IMR-90 (cell line): ENCODE measurements at regions not wholly inside any gene's neighbourhood (a gene's known extent, or its start where the extent isn't known, plus 50 kb on each side); places are given as distances from the start of the nearest gene placed in this dataset.

ENCODE experiments used
- ATAC-seq: fragments of 200-7000 bp; cut with Tn5 transposase; 2 replicates; pipeline ENCODE4 v1.9.1; 2020; ENCODE audit warnings: low read depth, mild to moderate bottlenecking, moderate library complexity
- BruUV-seq: library from RNA; stranded (reverse); fragments of 400-500 nt; replicated peaks from 2 replicates; lab custom pipeline; 2021; lab: Mats Ljungman, UMichigan
- CTCF ChIA-PET: fragments of 300-600 bp; formaldehyde crosslinking; extraction: SDS; loops from one replicate; lab custom pipeline; 2021; ENCODE audit warnings: antibody characterized with exemption; lab: Yijun Ruan, JAX
- POLR2A ChIA-PET: fragments of 300-600 bp; sonication (Branson Sonifier 250); formaldehyde crosslinking; loops from one replicate; lab custom pipeline; 2022; ENCODE audit warnings: antibody characterized with exemption; ENCODE audit not compliant: unreplicated experiment; lab: Charles Lee
- DNase-seq: peaks from one replicate; pipeline ENCODE4 v3.0.0; 2013
- H2AFZ ChIP-seq: replicated peaks from 2 replicates; pipeline ENCODE3; 2013; ENCODE audit warnings: low read length, mild to moderate bottlenecking; ENCODE audit not compliant: poor library complexity
- H2AK5ac ChIP-seq: 2 replicates; pipeline ENCODE4 v1.6.1; 2013; ENCODE audit warnings: low read depth, low read length, inconsistent platforms
- H2AK9ac ChIP-seq: replicated peaks from 2 replicates; pipeline ENCODE3; 2013; ENCODE audit warnings: mild to moderate bottlenecking, low read depth, low read length, moderate library complexity; ENCODE audit not compliant: poor library complexity
- H2BK120ac ChIP-seq: 2 replicates; pipeline ENCODE4 v1.6.1; 2013; ENCODE audit warnings: low read depth, low read length, inconsistent platforms
- H2BK15ac ChIP-seq: 3 replicates; pipeline ENCODE4 v1.6.1; 2013; ENCODE audit warnings: low read depth, low read length, inconsistent platforms
- H2BK20ac ChIP-seq: 2 replicates; pipeline ENCODE4 v1.6.1; 2013; ENCODE audit warnings: low read depth, mild to moderate bottlenecking, inconsistent platforms, low read length, moderate library complexity
- H2BK5ac ChIP-seq: 2 replicates; pipeline ENCODE4 v1.6.1; 2013; ENCODE audit warnings: mild to moderate bottlenecking, low read depth, low read length, inconsistent platforms; ENCODE audit not compliant: poor library complexity, severe bottlenecking
- H3K14ac ChIP-seq: replicated peaks from 2 replicates; pipeline ENCODE4 v1.6.1; 2013; ENCODE audit warnings: low read depth, low read length, inconsistent platforms
- H3K18ac ChIP-seq: 2 replicates; pipeline ENCODE4 v1.6.1; 2013; ENCODE audit warnings: low read depth, low read length, control low read depth
- H3K23ac ChIP-seq: 2 replicates; pipeline ENCODE4 v1.6.1; 2013; ENCODE audit warnings: low read depth, low read length, inconsistent platforms
- H3K27ac ChIP-seq: 2 replicates; pipeline ENCODE4 v1.5.1; 2013; ENCODE audit warnings: mild to moderate bottlenecking, control low read depth, low read length; ENCODE audit not compliant: insufficient read depth
- H3K27me3 ChIP-seq: 2 replicates; pipeline ENCODE4 v1.6.1; 2013; ENCODE audit warnings: low read length; ENCODE audit not compliant: control insufficient read depth, insufficient read depth
- H3K36me3 ChIP-seq: 2 replicates; pipeline ENCODE4 v1.6.1; 2013; ENCODE audit warnings: low read length, mixed read lengths; ENCODE audit not compliant: control insufficient read depth, insufficient read depth
- H3K4ac ChIP-seq: 2 replicates; pipeline ENCODE4 v1.6.1; 2013; ENCODE audit warnings: low read depth, low read length, inconsistent platforms
- H3K4me1 ChIP-seq: 2 replicates; pipeline ENCODE4 v1.6.1; 2013; ENCODE audit warnings: low read length, mixed read lengths; ENCODE audit not compliant: control insufficient read depth, insufficient read depth
- H3K4me2 ChIP-seq: 2 replicates; pipeline ENCODE4 v1.6.1; 2013; ENCODE audit warnings: low read depth, mild to moderate bottlenecking, control low read depth, low read length, moderate library complexity
- H3K4me3 ChIP-seq: 2 replicates; pipeline ENCODE4 v1.5.1; 2013; ENCODE audit warnings: low read depth, mild to moderate bottlenecking, control low read depth, low read length, moderate library complexity; ENCODE audit not compliant: insufficient read depth
- H3K56ac ChIP-seq: 2 replicates; pipeline ENCODE4 v1.6.1; 2013; ENCODE audit warnings: low read length, inconsistent platforms; ENCODE audit not compliant: insufficient read depth; ENCODE audit errors: extremely low read depth
- H3K79me1 ChIP-seq, 2 experiments: 2 replicates each; pipeline ENCODE4 v1.6.1; 2013; ENCODE audit warnings: low read length in 2 of 2, inconsistent platforms in 1 of 2, low read depth in 1 of 2
- H3K9ac ChIP-seq: 2 replicates; pipeline ENCODE4 v1.6.1; 2013; ENCODE audit warnings: low read depth, low read length, control low read depth
- H3K9me1 ChIP-seq: 2 replicates; pipeline ENCODE4 v1.6.1; 2013; ENCODE audit warnings: low read length, inconsistent platforms; ENCODE audit not compliant: insufficient read depth
- H3K9me3 ChIP-seq: 2 replicates; pipeline ENCODE4 v1.6.1; 2013; ENCODE audit warnings: low read length; ENCODE audit not compliant: control insufficient read depth, insufficient read depth
- H4K20me1 ChIP-seq: 2 replicates; pipeline ENCODE4 v1.6.1; 2013; ENCODE audit warnings: low read length, inconsistent platforms; ENCODE audit not compliant: insufficient read depth
- H4K5ac ChIP-seq: 2 replicates; pipeline ENCODE4 v1.6.1; 2013; ENCODE audit warnings: mild to moderate bottlenecking, low read depth, low read length, control low read depth
- H4K8ac ChIP-seq, 2 experiments: 2 replicates each; pipeline ENCODE4 v1.6.1; 2013; ENCODE audit warnings: low read depth in 2 of 2, low read length in 2 of 2, control low read depth in 1 of 2, inconsistent platforms in 1 of 2
- H4K91ac ChIP-seq: 2 replicates; pipeline ENCODE4 v1.6.1; 2013; ENCODE audit warnings: low read depth, low read length, inconsistent platforms; ENCODE audit not compliant: insufficient read depth
- CHD1 ChIP-seq: IDR thresholded peaks from 2 replicates; pipeline ENCODE4 v1.6.1; 2012; ENCODE audit warnings: low read depth, low read length, improper control_type of control experiment
- MXI1 ChIP-seq: IDR thresholded peaks from 2 replicates; pipeline ENCODE4 v1.6.1; 2012; ENCODE audit warnings: low read depth, mild to moderate bottlenecking, low read length, moderate library complexity, borderline replicate concordance
- SMC3 ChIP-seq: fragments of 150-350 bp; IDR thresholded peaks from 2 replicates; pipeline ENCODE4 v1.6.1; 2016; ENCODE audit warnings: low read depth, mild to moderate bottlenecking, antibody characterized with exemption, low read length, moderate library complexity
- WGBS, 2 experiments: methylation state at CpG; one replicate each; pipeline versions ENCODE4 v1.1.5 to v1.1.7; 2013; ENCODE audit warnings: missing lambda C conversion rate in 2 of 2; ENCODE audit not compliant: insufficient read length in 1 of 2; ENCODE audit errors: extremely low coverage in 2 of 2; 5-methylcytosine and 5-hydroxymethylcytosine counted together
- dilution Hi-C: fragments of 300-500 bp; cut with HindIII; formaldehyde crosslinking; loops from one replicate; pipeline ENCODE4 v1.14.3; 2018; ENCODE audit warnings: low sequenced_read_pairs; ENCODE audit not compliant: unreplicated experiment
- in situ Hi-C: fragments of 300-500 bp; cut with MboI; formaldehyde crosslinking; loops from 3 replicates; pipeline ENCODE4 v1.14.3; 2019; ENCODE audit warnings: low sequenced_read_pairs, inconsistent platforms, mixed read lengths
- intact Hi-C: fragments of 100-400 bp; cut with micrococcal nuclease; formaldehyde crosslinking; loops from 2 replicates; pipeline ENCODE4 v1.10.0; 2022
- TF ChIP-seq, protein P1 (sequence below): fragments of 150-350 bp; IDR thresholded peaks from 2 replicates; pipeline ENCODE4 v1.6.1; 2016; ENCODE audit warnings: low read depth, mild to moderate bottlenecking, low read length, moderate library complexity, borderline replicate concordance

DNA sequence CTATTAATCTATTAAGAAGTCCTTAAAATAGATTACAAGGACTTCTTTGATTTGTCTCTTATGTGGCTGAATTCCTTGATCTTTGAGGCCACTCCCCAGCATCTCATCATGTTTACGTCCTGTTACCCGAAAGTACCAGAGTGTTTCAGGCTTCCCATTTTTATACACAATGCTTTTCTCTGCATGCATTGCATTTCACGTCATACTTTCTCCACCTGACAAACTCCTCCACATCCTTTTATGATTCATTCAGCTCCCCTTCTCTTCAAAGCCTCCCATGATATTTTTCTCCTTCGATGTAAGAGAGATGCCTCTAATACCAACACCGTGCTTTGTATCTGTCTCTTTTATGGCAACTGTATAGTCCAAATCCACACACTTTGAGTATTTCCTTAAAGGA, 379.0 kb upstream of the CRIM1 start:
- H3K56ac ChIP-seq, result no peak overlapping the region
- 57% methylated on average over 1 of the region's 5 CpGs; no CpG with 5 or more reads in 1 of the 2 experiments for WGBS, 2 experiments

More for the DNA sequence above, 379.0 kb upstream of the CRIM1 start:
- Histone ChIP-seq H4K8ac (no peak overlapping the region), H4K20me1 (no peaks in the 10 kb centered on the region), H3K4me1 (no peaks in the 10 kb centered on the region), H3K23ac (no peak overlapping the region), H3K18ac (no peak overlapping the region), H3K4me2 (no peak overlapping the region), H2AK9ac (no peak overlapping the region), H3K9me3 (no peaks in the 10 kb centered on the region), H3K4me3 (no peak overlapping the region), H3K14ac (no peak overlapping the region), H2BK20ac (no peak overlapping the region), H2AFZ (no peak overlapping the region), H3K36me3 (no peaks in the 10 kb centered on the region), H3K27ac (no peak overlapping the region), H2BK5ac (no peak overlapping the region), H3K4ac (no peak overlapping the region), H4K5ac (no peak overlapping the region), H3K9ac (no peak overlapping the region), H2AK5ac (no peak overlapping the region), H3K9me1 (no peaks in the 10 kb centered on the region), H2BK15ac (no peak overlapping the region), H2BK120ac (no peak overlapping the region), H3K27me3 (no peaks in the 10 kb centered on the region), H4K91ac (no peak overlapping the region), H3K79me1 (no peaks in the 10 kb centered on the region)
- CTCF ChIA-PET, result no interaction called here
- dilution Hi-C loops (no loop called here), in situ Hi-C loops (no loop called here), intact Hi-C loops (no loop called here)
- ATAC-seq, result no peak
- POLR2A ChIA-PET, result no interaction called here
- DNase-seq, result no peak
- no peak for TF ChIP-seq MXI1
- no peak for TF ChIP-seq CHD1
- no peak for TF ChIP-seq SMC3
- TF ChIP-seq, protein P1, sequence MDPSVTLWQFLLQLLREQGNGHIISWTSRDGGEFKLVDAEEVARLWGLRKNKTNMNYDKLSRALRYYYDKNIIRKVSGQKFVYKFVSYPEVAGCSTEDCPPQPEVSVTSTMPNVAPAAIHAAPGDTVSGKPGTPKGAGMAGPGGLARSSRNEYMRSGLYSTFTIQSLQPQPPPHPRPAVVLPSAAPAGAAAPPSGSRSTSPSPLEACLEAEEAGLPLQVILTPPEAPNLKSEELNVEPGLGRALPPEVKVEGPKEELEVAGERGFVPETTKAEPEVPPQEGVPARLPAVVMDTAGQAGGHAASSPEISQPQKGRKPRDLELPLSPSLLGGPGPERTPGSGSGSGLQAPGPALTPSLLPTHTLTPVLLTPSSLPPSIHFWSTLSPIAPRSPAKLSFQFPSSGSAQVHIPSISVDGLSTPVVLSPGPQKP, result no peak
- no TSS peak for BruUV-seq
